Neural progenitor cell (in vitro differentiated cells): ENCODE measurements at regions not wholly inside any gene's neighbourhood (a gene's known extent, or its start where the extent isn't known, plus 50 kb on each side); places are given as distances from the start of the nearest gene placed in this dataset.

Experiments used
- DNase-seq: peaks from one replicate; pipeline ENCODE4 v3.0.0-alpha.2; 2016; ENCODE audit warnings: low spot score
- H2AFZ ChIP-seq: fragments of 200-600 bp; sonication (generic); replicated peaks from 2 replicates; pipeline ENCODE4 v1.6.1; 2016; ENCODE audit warnings: antibody characterized with exemption
- H3F3A ChIP-seq: fragments of 200-600 bp; sonication (generic); 2 replicates; pipeline ENCODE4 v1.6.1; 2016; ENCODE audit warnings: antibody characterized with exemption, low read depth
- H3K27ac ChIP-seq: fragments of 200-600 bp; sonication (generic); 2 replicates; pipeline ENCODE4 v1.5.1; 2016; ENCODE audit warnings: mild to moderate bottlenecking
- H3K27me3 ChIP-seq: fragments of 200-600 bp; sonication (generic); 2 replicates; pipeline ENCODE4 v1.6.1; 2016; ENCODE audit warnings: mild to moderate bottlenecking, moderate library complexity
- H3K36me3 ChIP-seq: fragments of 200-600 bp; sonication (generic); 2 replicates; pipeline ENCODE4 v1.5.1; 2016
- H3K4me1 ChIP-seq: fragments of 200-600 bp; sonication (generic); 2 replicates; pipeline ENCODE4 v1.6.1; 2016; ENCODE audit warnings: mixed run types
- H3K4me2 ChIP-seq: fragments of 200-600 bp; sonication (generic); 2 replicates; pipeline ENCODE4 v1.6.1; 2016
- H3K4me3 ChIP-seq: fragments of 200-600 bp; sonication (generic); 2 replicates; pipeline ENCODE4 v1.5.1; 2016
- H3K79me2 ChIP-seq: fragments of 200-600 bp; sonication (generic); 2 replicates; pipeline ENCODE4 v1.6.1; 2016; ENCODE audit warnings: low read depth
- H3K9ac ChIP-seq: fragments of 200-600 bp; sonication (generic); 2 replicates; pipeline ENCODE4 v1.6.1; 2016
- H3K9me3 ChIP-seq: fragments of 200-600 bp; sonication (generic); 2 replicates; pipeline ENCODE4 v1.5.1; 2016; ENCODE audit warnings: low read depth
- H4K20me1 ChIP-seq: fragments of 200-600 bp; sonication (generic); 2 replicates; pipeline ENCODE4 v1.6.1; 2016; ENCODE audit warnings: low read depth
- H3K27ac Mint-ChIP-seq: 3 replicates; pipeline ENCODE4 v1.8.0; 2021; ENCODE audit warnings: mixed read lengths
- H3K27me3 Mint-ChIP-seq: 2 replicates; pipeline ENCODE4 v1.8.0; 2022; ENCODE audit warnings: low read depth, mild to moderate bottlenecking, inconsistent platforms, moderate library complexity, mixed read lengths; ENCODE audit not compliant: insufficient read depth
- H3K36me3 Mint-ChIP-seq: 3 replicates; pipeline ENCODE4 v1.8.0; 2021; ENCODE audit warnings: mixed read lengths
- H3K4me1 Mint-ChIP-seq: 3 replicates; pipeline ENCODE4 v1.8.0; 2021; ENCODE audit warnings: mixed read lengths
- H3K4me3 Mint-ChIP-seq: 3 replicates; pipeline ENCODE4 v1.8.0; 2021; ENCODE audit warnings: mild to moderate bottlenecking, moderate library complexity, mixed read lengths
- H3K9me3 Mint-ChIP-seq: 3 replicates; pipeline ENCODE4 v1.8.0; 2020; ENCODE audit warnings: mixed read lengths
- EZH2 ChIP-seq: fragments of 200-600 bp; sonication (generic); IDR thresholded peaks from 2 replicates; pipeline ENCODE4 v1.6.1; 2017; ENCODE audit warnings: antibody characterized with exemption, mild to moderate bottlenecking, moderate library complexity
- EZH2phosphoT487 ChIP-seq: fragments of 200-600 bp; sonication (generic); IDR thresholded peaks from 2 replicates; pipeline ENCODE4 v1.6.1; 2017; ENCODE audit warnings: antibody characterized with exemption
- TF ChIP-seq, protein P1 (sequence below): fragments of 200-600 bp; sonication (generic); IDR thresholded peaks from 2 replicates; pipeline ENCODE4 v1.5.1; 2017; ENCODE audit warnings: antibody characterized with exemption, mild to moderate bottlenecking

DNA sequence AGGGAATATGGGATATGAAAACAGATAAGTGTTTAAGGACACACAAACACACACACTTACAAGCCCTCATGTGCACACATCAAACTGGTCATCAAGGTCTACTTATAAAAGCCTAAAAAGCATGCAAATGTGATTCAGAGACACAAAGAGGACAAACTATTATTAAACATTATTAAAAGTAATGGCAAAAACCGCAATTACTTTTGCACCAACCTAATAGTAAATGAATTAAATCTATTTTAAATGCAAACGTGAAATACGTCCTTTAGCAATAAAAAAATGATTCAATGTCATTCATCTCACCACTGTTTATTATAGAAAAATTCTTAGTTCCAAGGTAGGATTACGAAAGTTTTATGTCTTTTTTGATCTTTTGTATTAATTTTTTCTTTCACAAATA is 91.1 kb upstream of the ARMCX2 start:
- no peaks in the 10 kb centered on the region for H3K79me2 ChIP-seq
- Mint-ChIP-seq H3K4me1 (no peaks in the 10 kb centered on the region), H3K36me3 (no peaks in the 10 kb centered on the region), H3K27ac (no peak overlapping the region), H3K4me3 (no peak overlapping the region), H3K27me3 (peaks cover 3% of the 10 kb centered on the region), H3K9me3 (no peaks in the 10 kb centered on the region)
- TF ChIP-seq EZH2 (no peak), EZH2phosphoT487 (no peak)
- TF ChIP-seq, protein P1, sequence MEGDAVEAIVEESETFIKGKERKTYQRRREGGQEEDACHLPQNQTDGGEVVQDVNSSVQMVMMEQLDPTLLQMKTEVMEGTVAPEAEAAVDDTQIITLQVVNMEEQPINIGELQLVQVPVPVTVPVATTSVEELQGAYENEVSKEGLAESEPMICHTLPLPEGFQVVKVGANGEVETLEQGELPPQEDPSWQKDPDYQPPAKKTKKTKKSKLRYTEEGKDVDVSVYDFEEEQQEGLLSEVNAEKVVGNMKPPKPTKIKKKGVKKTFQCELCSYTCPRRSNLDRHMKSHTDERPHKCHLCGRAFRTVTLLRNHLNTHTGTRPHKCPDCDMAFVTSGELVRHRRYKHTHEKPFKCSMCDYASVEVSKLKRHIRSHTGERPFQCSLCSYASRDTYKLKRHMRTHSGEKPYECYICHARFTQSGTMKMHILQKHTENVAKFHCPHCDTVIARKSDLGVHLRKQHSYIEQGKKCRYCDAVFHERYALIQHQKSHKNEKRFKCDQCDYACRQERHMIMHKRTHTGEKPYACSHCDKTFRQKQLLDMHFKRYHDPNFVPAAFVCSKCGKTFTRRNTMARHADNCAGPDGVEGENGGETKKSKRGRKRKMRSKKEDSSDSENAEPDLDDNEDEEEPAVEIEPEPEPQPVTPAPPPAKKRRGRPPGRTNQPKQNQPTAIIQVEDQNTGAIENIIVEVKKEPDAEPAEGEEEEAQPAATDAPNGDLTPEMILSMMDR, result no peak
- H3F3A ChIP-seq, result no peaks in the 10 kb centered on the region
- H3K36me3 ChIP-seq, result no peaks in the 10 kb centered on the region
- DNase-seq, result no peak
- no peak overlapping the region for H3K4me2 ChIP-seq
- H3K4me1 ChIP-seq, result no peaks in the 10 kb centered on the region
- no peak overlapping the region for H3K4me3 ChIP-seq
- no peak overlapping the region for H2AFZ ChIP-seq
- H3K9ac ChIP-seq, result no peak overlapping the region
- no peaks in the 10 kb centered on the region for H3K27me3 ChIP-seq
- no peaks in the 10 kb centered on the region for H3K9me3 ChIP-seq
- H4K20me1 ChIP-seq, result no peaks in the 10 kb centered on the region
- H3K27ac ChIP-seq, result no peak overlapping the region

DNA sequence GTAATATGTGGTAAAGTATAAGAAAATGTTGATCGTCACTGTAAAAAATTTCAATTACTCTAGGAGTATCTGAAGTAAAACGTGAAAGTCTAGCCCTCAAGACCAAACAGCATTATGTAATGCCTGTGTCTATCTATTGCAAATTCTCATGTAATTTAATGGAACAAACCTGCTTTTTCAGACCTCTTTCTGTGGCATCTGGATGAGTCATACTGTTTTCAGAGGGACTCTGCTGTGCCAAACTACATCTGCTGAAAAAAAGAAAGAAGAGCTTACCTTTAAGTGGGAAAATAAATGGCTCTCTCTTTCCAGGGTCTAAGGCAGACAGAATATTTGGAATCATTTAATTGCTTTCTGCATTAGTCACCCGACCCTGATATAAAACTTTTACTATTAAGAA is 89.8 kb upstream of the ARMCX2 start:
- no peak overlapping the region for H2AFZ ChIP-seq
- no peak overlapping the region for H3K4me2 ChIP-seq
- no peaks in the 10 kb centered on the region for H3K36me3 Mint-ChIP-seq
- H3K4me3 ChIP-seq, result no peak overlapping the region
- H3F3A ChIP-seq, result no peaks in the 10 kb centered on the region
- no peaks in the 10 kb centered on the region for H3K27me3 ChIP-seq
- no peak overlapping the region for H3K27ac Mint-ChIP-seq
- DNase-seq, result no peak
- H3K4me3 Mint-ChIP-seq, result no peak overlapping the region
- no peaks in the 10 kb centered on the region for H3K4me1 Mint-ChIP-seq
- TF ChIP-seq EZH2phosphoT487, result no peak
- TF ChIP-seq EZH2, result no peak
- TF ChIP-seq, protein P1, result no peak
- H3K27ac ChIP-seq, result no peak overlapping the region
- H3K79me2 ChIP-seq, result no peaks in the 10 kb centered on the region
- H3K27me3 Mint-ChIP-seq, result peaks cover 3% of the 10 kb centered on the region
- H4K20me1 ChIP-seq, result no peaks in the 10 kb centered on the region
- no peaks in the 10 kb centered on the region for H3K4me1 ChIP-seq
- H3K9me3 ChIP-seq, result no peaks in the 10 kb centered on the region
- H3K9me3 Mint-ChIP-seq, result no peaks in the 10 kb centered on the region
- H3K9ac ChIP-seq, result no peak overlapping the region
- no peaks in the 10 kb centered on the region for H3K36me3 ChIP-seq

DNA sequence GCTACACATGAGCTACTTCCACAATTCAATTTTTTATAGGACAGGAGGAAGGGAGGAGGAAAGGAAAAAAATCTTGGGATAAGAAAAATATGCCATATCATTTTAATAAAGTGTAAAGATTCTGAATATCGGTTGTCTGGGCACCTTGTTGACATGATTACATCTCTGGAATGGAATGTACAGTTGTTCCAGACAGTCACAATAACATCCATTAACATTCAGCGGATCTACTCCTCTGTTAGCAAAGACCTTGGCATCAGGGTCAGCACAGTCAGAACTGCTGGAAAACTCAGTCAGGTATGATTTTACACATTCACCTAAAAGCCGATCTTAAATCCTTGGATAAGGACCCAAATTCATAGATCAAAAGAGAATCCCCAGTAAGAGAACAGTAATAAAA is 85.4 kb upstream of the ARMCX2 start:
- Histone ChIP-seq H3K36me3 (no peaks in the 10 kb centered on the region), H3K4me1 (no peaks in the 10 kb centered on the region), H3K4me2 (no peak overlapping the region), H3K9me3 (no peaks in the 10 kb centered on the region), H3K9ac (no peak overlapping the region), H3F3A (no peaks in the 10 kb centered on the region), H3K79me2 (no peaks in the 10 kb centered on the region), H3K27ac (no peak overlapping the region), H3K27me3 (no peaks in the 10 kb centered on the region), H2AFZ (no peak overlapping the region), H3K4me3 (no peak overlapping the region), H4K20me1 (no peaks in the 10 kb centered on the region)
- H3K27ac Mint-ChIP-seq, result no peak overlapping the region
- H3K4me3 Mint-ChIP-seq, result no peak overlapping the region
- no peaks in the 10 kb centered on the region for H3K27me3 Mint-ChIP-seq
- TF ChIP-seq EZH2 (no peak), EZH2phosphoT487 (no peak)
- H3K4me1 Mint-ChIP-seq, result no peaks in the 10 kb centered on the region
- no peaks in the 10 kb centered on the region for H3K9me3 Mint-ChIP-seq
- no peaks in the 10 kb centered on the region for H3K36me3 Mint-ChIP-seq
- no peak for DNase-seq

DNA sequence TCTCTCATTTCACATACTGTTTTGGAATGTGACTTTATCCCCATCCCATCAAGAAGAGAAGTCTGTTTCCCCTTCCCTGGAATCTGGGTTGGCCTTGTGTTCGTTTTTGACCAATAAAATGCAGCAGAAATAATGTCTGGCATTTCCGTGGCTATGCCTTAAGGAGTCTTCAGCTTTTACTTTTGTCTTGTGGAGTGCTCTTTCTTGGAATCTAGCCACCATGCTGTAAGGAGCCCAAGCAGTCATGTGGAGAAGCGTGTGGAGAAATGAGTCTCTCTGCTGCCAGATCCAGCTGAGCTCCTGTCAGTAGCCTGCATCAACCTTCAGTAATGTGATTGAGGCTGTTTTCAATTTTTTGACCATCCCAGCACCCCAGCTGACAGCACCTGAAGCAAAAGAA is 84.4 kb upstream of the ARMCX2 start:
- Histone ChIP-seq H3K27me3 (no peaks in the 10 kb centered on the region), H3K36me3 (no peaks in the 10 kb centered on the region), H3K9me3 (no peaks in the 10 kb centered on the region), H3K27ac (no peak overlapping the region), H3K4me1 (no peaks in the 10 kb centered on the region), H3K79me2 (no peaks in the 10 kb centered on the region), H3K9ac (no peak overlapping the region), H2AFZ (no peak overlapping the region), H4K20me1 (no peaks in the 10 kb centered on the region), H3K4me2 (no peak overlapping the region), H3K4me3 (no peak overlapping the region), H3F3A (no peaks in the 10 kb centered on the region)
- no peak overlapping the region for H3K4me3 Mint-ChIP-seq
- H3K27me3 Mint-ChIP-seq, result no peaks in the 10 kb centered on the region
- no peaks in the 10 kb centered on the region for H3K4me1 Mint-ChIP-seq
- TF ChIP-seq EZH2phosphoT487 (no peak), EZH2 (no peak)
- TF ChIP-seq, protein P1, result no peak
- no peaks in the 10 kb centered on the region for H3K9me3 Mint-ChIP-seq
- H3K27ac Mint-ChIP-seq, result no peak overlapping the region
- no peak for DNase-seq
- H3K36me3 Mint-ChIP-seq, result no peaks in the 10 kb centered on the region
